ENCODE measurements at regions not wholly inside any gene's neighbourhood (a gene's known extent, or its start where the extent isn't known, plus 50 kb on each side); places are given as distances from the start of the nearest gene placed in this dataset.

DNA sequence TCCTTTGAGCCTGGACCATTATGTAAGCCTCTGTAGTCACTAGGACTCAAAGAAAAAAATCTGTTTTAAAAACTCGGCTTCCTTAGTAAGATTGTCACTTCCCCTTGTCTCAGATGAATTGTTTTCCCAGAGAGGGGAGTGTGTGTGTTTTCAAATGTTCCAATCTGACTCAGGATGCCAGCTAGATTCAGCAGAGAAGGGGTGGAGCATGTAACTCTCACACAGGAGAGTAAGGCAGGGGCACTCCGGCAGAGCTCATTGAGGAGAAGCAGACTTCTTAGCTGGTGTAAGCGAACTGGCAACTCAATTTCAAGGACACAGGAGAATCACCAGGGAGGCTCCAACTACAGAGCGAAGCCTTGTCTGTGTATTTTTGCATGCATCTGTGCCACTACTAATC lies 623.2 kb downstream of the LMO4 start:
- no peaks in the 10 kb centered on the region for H3K27me3 ChIP-seq
- no peaks in the 10 kb centered on the region for H3K9me3 ChIP-seq (replicated peaks)
- no peaks in the 10 kb centered on the region for H3K4me1 ChIP-seq
- no peak for DNase-seq
- no peaks in the 10 kb centered on the region for H3K36me3 ChIP-seq
- H3K27ac ChIP-seq, result no peak overlapping the region
- no peak overlapping the region for H3K4me3 ChIP-seq

DNA sequence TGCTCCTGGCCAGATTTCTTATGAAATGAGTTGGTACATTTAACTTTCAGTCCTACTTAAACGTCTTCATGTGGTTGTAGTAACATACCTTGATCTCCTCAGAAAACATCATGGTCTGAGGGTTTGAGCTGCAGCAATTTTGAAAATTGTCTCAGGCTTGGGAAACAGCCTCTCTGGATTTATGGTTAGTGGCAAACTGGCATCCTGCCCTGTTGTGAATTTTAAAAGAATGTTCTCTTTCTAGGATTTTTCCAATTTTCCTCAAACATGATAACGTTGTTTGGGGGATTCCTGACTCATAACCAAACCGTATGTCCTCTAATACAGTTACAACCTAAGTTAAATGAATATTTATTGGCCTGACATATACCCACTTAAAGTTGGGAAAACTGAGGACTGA lies 624.4 kb downstream of the LMO4 start:
- no peak for DNase-seq
- Histone ChIP-seq H3K36me3 (no peaks in the 10 kb centered on the region), H3K9me3 (replicated peaks) (no peaks in the 10 kb centered on the region), H3K4me3 (no peak overlapping the region), H3K27me3 (no peaks in the 10 kb centered on the region), H3K4me1 (no peaks in the 10 kb centered on the region), H3K27ac (no peak overlapping the region)

DNA sequence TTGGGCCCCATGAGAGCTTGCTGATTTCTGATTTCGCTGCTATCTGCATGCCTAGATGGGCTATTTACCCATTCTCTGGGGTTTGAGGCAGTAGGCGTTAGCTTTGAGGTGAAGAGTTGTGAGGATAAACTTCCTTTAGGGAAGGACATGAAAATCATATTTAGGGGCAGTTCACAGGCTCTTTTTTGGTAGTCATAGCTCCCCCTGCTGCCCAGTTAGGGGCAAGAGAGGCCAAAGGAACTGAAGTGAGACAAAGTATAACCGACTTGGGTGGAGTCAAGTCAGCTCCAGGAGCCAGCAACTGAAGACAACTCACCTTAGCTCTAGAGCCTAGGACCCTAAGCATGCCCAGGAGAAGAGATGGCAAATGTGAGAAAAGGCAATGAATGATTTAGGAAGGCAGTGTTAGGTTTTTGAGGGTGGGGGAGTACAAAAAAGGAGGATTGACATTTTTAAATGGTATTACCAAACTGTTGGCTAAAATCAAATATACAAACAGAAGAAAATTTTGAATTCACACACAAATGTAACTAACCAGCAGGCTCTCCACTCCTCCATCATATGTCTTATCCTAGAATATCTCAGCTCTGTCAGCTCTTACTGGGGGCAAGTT lies 625.2 kb downstream of the LMO4 start:
- Histone ChIP-seq H3K27ac (no peak overlapping the region), H3K4me1 (no peaks in the 10 kb centered on the region), H3K36me3 (no peaks in the 10 kb centered on the region), H3K27me3 (no peaks in the 10 kb centered on the region), H3K4me3 (no peak overlapping the region), H3K9me3 (replicated peaks) (no peaks in the 10 kb centered on the region)
- peak; percentile 46 to 84 for DNase-seq

DNA sequence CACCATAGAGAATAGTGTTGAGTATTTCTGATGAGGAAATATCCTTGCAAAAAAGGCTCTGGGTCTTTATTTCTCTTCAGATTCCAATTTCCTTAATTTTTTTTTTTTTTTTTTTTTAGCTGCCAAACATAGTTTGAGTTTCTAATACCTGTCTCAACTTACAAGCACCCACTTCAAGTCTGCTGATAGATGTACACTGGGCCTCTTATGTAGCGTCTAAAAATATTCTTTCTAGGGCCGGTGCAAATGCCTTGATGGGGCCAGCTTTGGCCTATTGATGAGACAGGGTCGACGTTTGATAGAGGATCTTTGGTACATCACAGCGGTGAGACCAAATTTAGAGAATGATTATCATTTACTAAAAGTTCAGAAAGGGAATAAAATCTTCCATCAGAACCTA lies 626.4 kb downstream of the LMO4 start:
- Histone ChIP-seq H3K4me3 (no peak overlapping the region), H3K36me3 (no peaks in the 10 kb centered on the region), H3K4me1 (no peaks in the 10 kb centered on the region), H3K27me3 (no peaks in the 10 kb centered on the region), H3K27ac (no peak overlapping the region), H3K9me3 (replicated peaks) (no peaks in the 10 kb centered on the region)
- DNase-seq, result no peak

DNA sequence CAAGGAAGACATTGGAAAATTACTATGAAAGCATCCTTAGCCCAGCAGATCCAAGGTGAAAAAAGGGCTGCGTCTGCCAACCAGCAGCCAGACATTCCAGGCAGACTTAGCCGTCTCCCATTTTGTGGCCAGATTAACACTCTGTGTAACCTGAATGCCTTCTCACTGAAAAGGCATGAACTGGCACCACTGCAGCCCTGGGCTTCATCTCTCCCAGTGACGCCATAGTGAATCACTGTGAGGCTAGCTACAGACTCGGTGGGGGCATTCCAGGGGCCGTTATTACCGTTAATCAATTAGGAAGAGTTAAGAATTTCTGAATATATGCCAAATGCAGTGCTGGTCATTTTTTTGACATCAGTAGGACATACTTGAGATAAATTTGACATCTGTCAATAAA lies 627.4 kb downstream of the LMO4 start:
- Histone ChIP-seq H3K36me3 (no peaks in the 10 kb centered on the region), H3K27me3 (no peaks in the 10 kb centered on the region), H3K9me3 (replicated peaks) (no peaks in the 10 kb centered on the region), H3K4me3 (no peak overlapping the region), H3K27ac (no peak overlapping the region), H3K4me1 (no peaks in the 10 kb centered on the region)
- DNase-seq, result peak; percentile 4 to 23

DNA sequence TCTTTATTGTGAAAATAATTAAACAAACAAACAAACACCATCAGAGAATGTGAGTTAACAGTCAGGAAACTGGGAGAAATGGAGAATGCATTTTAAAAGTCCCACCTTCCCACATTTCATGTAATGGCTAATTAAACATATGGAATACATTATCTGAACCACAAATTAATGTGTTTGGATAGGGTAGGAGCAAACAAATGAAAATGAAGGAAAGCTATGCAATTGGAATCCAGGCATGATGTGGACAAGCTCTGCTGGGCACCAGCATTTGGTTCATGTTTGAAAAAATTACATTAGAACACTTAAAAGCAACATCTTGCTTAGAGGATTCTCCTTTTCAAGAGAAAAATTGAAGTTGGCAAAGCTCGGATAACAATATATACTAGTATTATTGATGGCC lies 628.1 kb downstream of the LMO4 start:
- Histone ChIP-seq H3K27ac (no peak overlapping the region), H3K27me3 (no peaks in the 10 kb centered on the region), H3K9me3 (replicated peaks) (no peaks in the 10 kb centered on the region), H3K4me1 (no peaks in the 10 kb centered on the region), H3K4me3 (no peak overlapping the region), H3K36me3 (no peaks in the 10 kb centered on the region)
- DNase-seq, result no peak

DNA sequence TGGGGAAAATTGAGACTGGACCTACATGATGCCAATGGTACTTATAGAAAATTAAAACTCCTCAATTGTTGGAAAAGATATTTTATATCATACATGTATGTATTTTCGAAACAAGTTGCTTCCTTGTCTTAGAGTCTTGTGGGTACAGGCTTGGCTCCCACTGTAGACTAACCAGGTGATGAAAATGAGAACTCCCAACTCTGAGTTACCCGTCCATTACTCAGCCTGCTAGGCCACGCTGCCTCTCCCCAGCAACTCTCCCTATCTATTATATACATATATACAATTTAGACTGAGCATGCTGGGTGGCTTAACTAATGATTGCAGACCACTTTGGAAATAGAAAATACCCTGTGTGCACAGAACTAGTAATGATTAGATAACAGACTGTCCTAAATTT lies 628.7 kb downstream of the LMO4 start:
- H3K4me1 ChIP-seq, result no peaks in the 10 kb centered on the region

DNA sequence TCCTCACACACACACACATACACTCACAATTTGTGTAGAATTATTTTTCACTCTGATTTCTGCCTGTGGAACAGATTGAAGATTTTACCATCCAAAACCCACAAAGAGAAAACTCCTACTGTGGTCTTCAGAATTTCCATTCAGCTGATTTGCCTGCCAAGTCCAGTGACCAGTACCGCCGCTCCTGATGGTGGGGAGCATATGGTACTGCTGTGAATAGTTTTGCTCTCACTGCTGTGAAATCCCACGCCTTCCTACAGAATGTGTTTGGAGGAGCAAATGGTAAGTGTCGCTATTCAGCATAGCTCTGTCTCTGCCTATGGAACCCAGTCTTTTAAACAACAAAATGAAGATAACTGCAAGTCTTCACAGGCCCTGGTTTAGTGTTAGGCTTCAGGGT lies 629.5 kb downstream of the LMO4 start:
- H3K4me3 ChIP-seq, result no peak overlapping the region
- no peak overlapping the region for H3K27ac ChIP-seq
- no peaks in the 10 kb centered on the region for H3K36me3 ChIP-seq
- no peaks in the 10 kb centered on the region for H3K4me1 ChIP-seq
- no peaks in the 10 kb centered on the region for H3K27me3 ChIP-seq
- no peaks in the 10 kb centered on the region for H3K9me3 ChIP-seq (replicated peaks)
- DNase-seq, result no peak

More for the DNA sequence above, 628.7 kb downstream of the LMO4 start:
- DNase-seq, result no peak
- H3K4me3 ChIP-seq, result no peak overlapping the region
- H3K36me3 ChIP-seq, result no peaks in the 10 kb centered on the region
- no peak overlapping the region for H3K27ac ChIP-seq
- H3K9me3 ChIP-seq (replicated peaks), result no peaks in the 10 kb centered on the region
- no peaks in the 10 kb centered on the region for H3K27me3 ChIP-seq

DNA sequence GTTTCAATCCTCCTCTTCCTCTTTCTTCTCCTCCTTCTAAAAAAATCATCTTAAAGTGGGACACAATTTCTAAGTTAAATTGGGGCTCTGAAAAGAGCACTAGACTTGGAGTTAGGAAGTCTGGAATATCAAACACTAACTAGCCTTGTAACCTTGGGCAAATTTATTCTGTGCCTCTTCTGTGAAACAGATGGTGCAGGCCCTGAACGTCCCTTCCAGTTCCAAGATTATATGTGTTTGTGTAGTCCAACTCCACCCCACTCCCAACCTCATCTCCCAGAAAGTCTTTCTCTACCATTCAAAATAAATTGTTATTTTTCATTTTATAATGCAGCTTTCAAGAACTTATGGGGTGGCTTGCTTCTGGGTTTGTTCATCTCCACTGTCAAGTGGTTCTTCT lies 630.0 kb downstream of the LMO4 start:
- H3K27ac ChIP-seq, result no peak overlapping the region
- no peaks in the 10 kb centered on the region for H3K36me3 ChIP-seq
- no peaks in the 10 kb centered on the region for H3K4me1 ChIP-seq
- no peak overlapping the region for H3K4me3 ChIP-seq
- H3K9me3 ChIP-seq (replicated peaks), result no peaks in the 10 kb centered on the region
- no peak for DNase-seq
- no peaks in the 10 kb centered on the region for H3K27me3 ChIP-seq

DNA sequence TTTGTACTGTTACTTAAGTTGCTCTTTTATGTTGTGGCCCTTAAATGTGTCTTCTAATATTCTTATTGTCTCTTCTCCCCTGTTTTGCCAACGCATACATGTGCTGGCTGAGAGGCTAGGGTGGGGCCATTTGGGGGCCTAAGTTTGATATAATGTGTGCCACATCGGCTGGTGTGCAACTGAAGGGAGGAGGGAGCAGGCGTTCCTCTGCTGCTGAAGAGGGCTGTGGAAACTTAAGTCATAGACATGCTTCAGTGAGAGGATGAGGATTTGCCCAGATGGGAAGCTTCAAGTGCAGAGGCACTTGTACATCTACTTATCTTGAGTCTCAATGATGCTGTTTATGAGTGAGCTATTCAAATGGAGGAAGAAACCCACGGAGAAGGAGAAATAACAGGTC lies 630.6 kb downstream of the LMO4 start:
- Histone ChIP-seq H3K27ac (no peak overlapping the region), H3K27me3 (no peaks in the 10 kb centered on the region), H3K36me3 (no peaks in the 10 kb centered on the region), H3K4me1 (no peaks in the 10 kb centered on the region), H3K4me3 (no peak overlapping the region), H3K9me3 (replicated peaks) (no peaks in the 10 kb centered on the region)
- no peak for DNase-seq

DNA sequence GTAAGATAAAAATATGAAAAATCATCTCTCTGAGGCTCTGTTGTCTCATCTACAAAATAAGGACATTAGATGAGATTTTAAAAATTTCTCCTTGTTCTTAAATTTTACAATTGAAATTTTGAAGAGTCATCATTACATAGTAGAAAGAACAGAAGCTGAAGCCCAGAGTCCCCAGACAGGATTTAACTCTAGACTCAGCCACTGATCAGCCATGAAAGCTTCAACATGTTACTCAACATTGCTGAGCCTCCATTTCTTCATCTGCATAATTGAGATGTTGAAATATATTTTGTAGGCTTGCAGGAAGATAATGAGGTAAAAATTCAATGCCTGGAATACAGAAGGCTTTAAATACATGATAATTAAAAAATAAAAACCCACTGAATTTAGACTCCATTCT lies 633.3 kb downstream of the LMO4 start:
- DNase-seq, result no peak
- no peak overlapping the region for H3K27ac ChIP-seq
- no peaks in the 10 kb centered on the region for H3K4me1 ChIP-seq
- H3K9me3 ChIP-seq (replicated peaks), result no peaks in the 10 kb centered on the region
- no peaks in the 10 kb centered on the region for H3K36me3 ChIP-seq
- H3K4me3 ChIP-seq, result no peak overlapping the region
- no peaks in the 10 kb centered on the region for H3K27me3 ChIP-seq

DNA sequence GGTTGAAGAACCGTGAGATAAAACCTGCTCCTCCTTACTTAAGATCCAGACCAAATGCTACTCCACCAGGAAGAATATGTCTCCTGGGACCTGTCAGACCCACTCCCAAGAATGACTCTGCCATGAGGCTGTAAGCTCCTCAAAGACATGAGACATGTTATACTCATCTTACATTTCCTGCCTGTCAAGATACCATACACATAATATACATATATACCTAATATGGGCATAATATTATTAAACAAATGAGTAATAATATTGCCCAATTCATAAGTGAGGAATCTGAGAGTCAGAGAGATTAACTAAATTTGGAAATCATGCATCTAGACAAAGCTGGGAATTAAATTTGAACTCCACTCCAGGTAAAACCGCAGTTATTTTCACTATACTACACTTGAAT lies 634.9 kb downstream of the LMO4 start:
- no peaks in the 10 kb centered on the region for H3K27me3 ChIP-seq
- no peaks in the 10 kb centered on the region for H3K36me3 ChIP-seq
- no peak overlapping the region for H3K27ac ChIP-seq
- no peak overlapping the region for H3K4me3 ChIP-seq
- no peaks in the 10 kb centered on the region for H3K9me3 ChIP-seq (replicated peaks)
- DNase-seq, result no peak
- peaks cover 9% of the 10 kb centered on the region; the same call in 1 of the 2 replicates for H3K4me1 ChIP-seq

DNA sequence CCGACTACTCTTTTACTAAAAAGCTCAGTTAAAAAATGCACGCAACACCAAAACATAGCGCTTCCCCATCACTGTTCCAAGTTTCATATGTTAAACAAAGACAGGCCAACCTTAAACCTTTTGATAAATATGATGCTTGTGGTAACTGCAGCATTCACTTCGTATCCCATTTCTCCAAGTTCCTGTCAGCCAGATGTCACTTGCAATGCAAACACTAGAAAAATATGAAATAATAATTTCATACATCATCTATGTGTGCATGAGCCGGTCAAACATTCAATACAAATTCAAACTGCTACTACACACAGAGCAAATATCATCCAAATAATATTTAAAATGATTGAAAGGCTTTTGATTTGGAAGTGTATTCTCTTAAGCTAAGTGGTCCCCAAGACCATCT lies 636.5 kb downstream of the LMO4 start:
- no peak overlapping the region for H3K27ac ChIP-seq
- H3K4me3 ChIP-seq, result no peak overlapping the region
- H3K9me3 ChIP-seq (replicated peaks), result no peaks in the 10 kb centered on the region
- no peak for DNase-seq
- H3K27me3 ChIP-seq, result no peaks in the 10 kb centered on the region
- peaks cover 16% of the 10 kb centered on the region; the same call in 1 of the 2 replicates for H3K4me1 ChIP-seq
- no peaks in the 10 kb centered on the region for H3K36me3 ChIP-seq

DNA sequence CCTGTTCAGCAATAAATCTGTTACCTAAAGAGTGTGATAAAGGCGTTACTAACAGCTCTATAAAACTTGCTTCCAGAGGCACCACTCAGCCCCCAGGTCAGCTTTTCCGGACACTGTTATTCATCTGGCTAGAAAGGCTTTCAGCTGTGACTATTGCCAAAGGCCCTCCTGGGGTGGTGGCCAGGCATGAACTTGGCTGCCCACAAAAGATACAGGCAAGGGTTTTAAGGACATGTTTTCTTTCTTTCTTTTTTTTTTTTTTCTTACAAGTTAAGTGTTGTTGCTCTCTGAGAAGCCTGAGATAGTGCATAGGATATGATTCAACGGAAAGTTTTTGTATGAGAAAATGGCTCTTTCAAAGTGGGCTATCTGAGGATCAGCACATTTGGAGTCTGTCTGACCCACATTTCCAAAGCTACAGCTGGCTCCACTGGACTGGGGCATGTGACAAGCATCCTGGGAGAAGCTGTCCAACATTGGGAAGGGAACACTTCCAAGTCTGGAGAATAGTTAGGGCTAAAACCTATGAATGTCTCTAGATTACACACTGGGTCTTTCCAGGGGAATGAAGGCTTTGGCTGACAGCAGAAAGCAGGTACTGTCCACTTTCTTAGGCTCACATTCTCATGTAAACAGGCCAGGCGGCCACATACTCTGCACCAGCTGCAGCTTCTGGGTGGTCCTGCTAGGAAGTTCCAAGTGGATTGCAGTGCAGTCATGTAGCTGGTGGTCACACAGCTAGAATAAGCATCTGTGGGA lies 639.7 kb downstream of the LMO4 start:
- peak; percentile 83 to 91 for DNase-seq
- Histone ChIP-seq H3K27me3 (no peaks in the 10 kb centered on the region), H3K4me1 (peaks cover 16% of the 10 kb centered on the region; the same call in 1 of the 2 replicates), H3K9me3 (replicated peaks) (no peaks in the 10 kb centered on the region), H3K36me3 (no peaks in the 10 kb centered on the region), H3K4me3 (no peak overlapping the region), H3K27ac (peak overlapping the region; percentile 56)

DNA sequence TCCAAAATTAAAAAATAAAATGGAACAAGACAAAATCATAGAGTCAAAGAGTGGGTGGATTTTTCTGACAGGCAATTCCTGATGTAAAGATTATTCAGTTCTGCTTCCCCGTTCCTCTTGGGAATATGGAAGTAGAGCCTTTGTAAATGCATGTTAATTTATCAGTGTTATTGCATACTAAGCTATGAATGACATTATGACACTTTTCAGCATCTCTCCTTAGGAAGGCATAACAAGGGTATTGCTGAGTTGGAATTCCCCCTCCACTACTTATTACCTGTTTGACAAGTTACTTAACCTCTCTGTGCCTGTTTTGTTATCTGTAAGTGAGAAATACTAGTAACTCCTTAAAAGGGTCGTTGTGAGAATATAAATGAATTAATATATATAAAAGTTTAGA lies 640.4 kb downstream of the LMO4 start:
- Histone ChIP-seq H3K4me3 (no peak overlapping the region), H3K36me3 (no peaks in the 10 kb centered on the region), H3K27me3 (no peaks in the 10 kb centered on the region), H3K4me1 (peaks cover 16% of the 10 kb centered on the region; the same call in 1 of the 2 replicates), H3K9me3 (replicated peaks) (no peaks in the 10 kb centered on the region), H3K27ac (peak overlapping the region; percentile 56; the same call in 1 of the 2 replicates)
- no peak for DNase-seq

DNA sequence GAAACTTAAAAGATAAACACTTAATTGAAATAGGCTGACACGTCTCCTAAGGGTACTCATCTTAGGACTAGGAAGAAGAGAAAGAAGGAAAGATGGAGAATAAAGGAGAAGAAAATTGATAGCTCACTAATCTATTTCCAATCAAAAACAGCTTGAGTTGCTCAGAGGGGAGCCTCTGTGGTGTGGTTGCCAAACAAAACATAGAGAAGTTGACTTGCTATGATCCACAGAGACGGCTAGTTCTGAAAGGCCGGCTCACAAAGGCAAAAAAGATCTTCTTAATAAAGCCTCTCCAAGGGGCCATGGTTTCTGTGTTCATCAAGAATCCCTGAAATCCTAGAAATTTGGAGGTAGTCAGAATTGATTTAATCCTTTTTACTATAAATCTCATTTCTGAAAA lies 644.1 kb downstream of the LMO4 start:
- Histone ChIP-seq H3K9me3 (replicated peaks) (no peaks in the 10 kb centered on the region), H3K27ac (no peak overlapping the region), H3K4me3 (no peak overlapping the region), H3K36me3 (no peaks in the 10 kb centered on the region), H3K4me1 (peaks cover 11% of the 10 kb centered on the region; the same call in 1 of the 2 replicates), H3K27me3 (no peaks in the 10 kb centered on the region)
- DNase-seq, result no peak

Measured in SJCRH30 (cell line).